HUES64 (cell line): ENCODE measurements at regions not wholly inside any gene's neighbourhood (a gene's known extent, or its start where the extent isn't known, plus 50 kb on each side); places are given as distances from the start of the nearest gene placed in this dataset.

Source experiments
- H3K27ac ChIP-seq: 2 replicates; pipeline ENCODE4 v1.7.0; 2013; ENCODE audit warnings: low read depth, low read length, inconsistent platforms
- H3K27me3 ChIP-seq: 2 replicates; pipeline ENCODE4 v1.6.1; 2013; ENCODE audit warnings: mild to moderate bottlenecking, low read length; ENCODE audit not compliant: insufficient read depth
- H3K36me3 ChIP-seq: 2 replicates; pipeline ENCODE4 v1.6.1; 2013; ENCODE audit warnings: mild to moderate bottlenecking, low read length; ENCODE audit not compliant: insufficient read depth
- H3K4me1 ChIP-seq: 2 replicates; pipeline ENCODE4 v1.6.1; 2013; ENCODE audit warnings: mild to moderate bottlenecking, low read length, moderate library complexity; ENCODE audit not compliant: insufficient read depth
- H3K4me3 ChIP-seq: 2 replicates; pipeline ENCODE4 v1.5.1; 2013; ENCODE audit warnings: mild to moderate bottlenecking, low read length, moderate library complexity
- H3K9ac ChIP-seq: 2 replicates; pipeline ENCODE4 v1.6.1; 2013; ENCODE audit warnings: mild to moderate bottlenecking, low read depth, low read length
- H3K9me3 ChIP-seq: 2 replicates; pipeline ENCODE4 v1.6.1; 2013; ENCODE audit warnings: low read depth, low read length; ENCODE audit not compliant: insufficient read depth
- WGBS: fragments of 150-250, 120-280 bp; methylation state at CpG from one replicate; pipeline ENCODE4 v1.1.7; 2013; ENCODE audit warnings: missing lambda C conversion rate; 5-methylcytosine and 5-hydroxymethylcytosine counted together

DNA sequence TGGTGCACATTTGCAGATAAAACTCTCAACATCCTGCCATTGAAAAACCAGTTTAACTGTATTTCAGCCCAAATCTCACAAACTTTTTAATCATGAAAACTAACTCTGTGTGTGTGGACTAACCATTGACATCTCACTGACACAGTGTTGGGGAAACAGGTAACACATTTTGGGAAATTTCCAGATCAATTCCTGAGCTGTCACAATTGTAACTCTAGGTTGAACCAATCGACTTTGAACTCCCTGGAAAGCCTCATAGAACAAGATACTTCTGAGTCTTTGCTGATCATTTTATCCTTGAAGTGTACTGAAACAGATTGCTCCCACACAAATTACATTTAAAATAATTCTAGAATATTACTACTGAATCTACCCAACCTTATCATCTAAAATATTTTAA is 667.9 kb upstream of the NR2F2 start:
- 89% methylated on average over 1 of the region's 1 CpG for WGBS
- no peaks in the 10 kb centered on the region for H3K27me3 ChIP-seq
- H3K9me3 ChIP-seq, result no peaks in the 10 kb centered on the region
- no peak overlapping the region for H3K9ac ChIP-seq
- H3K36me3 ChIP-seq, result no peaks in the 10 kb centered on the region
- peaks cover 2% of the 10 kb centered on the region; the same call in 1 of the 2 replicates for H3K4me1 ChIP-seq
- no peak overlapping the region for H3K27ac ChIP-seq
- H3K4me3 ChIP-seq, result no peak overlapping the region

DNA sequence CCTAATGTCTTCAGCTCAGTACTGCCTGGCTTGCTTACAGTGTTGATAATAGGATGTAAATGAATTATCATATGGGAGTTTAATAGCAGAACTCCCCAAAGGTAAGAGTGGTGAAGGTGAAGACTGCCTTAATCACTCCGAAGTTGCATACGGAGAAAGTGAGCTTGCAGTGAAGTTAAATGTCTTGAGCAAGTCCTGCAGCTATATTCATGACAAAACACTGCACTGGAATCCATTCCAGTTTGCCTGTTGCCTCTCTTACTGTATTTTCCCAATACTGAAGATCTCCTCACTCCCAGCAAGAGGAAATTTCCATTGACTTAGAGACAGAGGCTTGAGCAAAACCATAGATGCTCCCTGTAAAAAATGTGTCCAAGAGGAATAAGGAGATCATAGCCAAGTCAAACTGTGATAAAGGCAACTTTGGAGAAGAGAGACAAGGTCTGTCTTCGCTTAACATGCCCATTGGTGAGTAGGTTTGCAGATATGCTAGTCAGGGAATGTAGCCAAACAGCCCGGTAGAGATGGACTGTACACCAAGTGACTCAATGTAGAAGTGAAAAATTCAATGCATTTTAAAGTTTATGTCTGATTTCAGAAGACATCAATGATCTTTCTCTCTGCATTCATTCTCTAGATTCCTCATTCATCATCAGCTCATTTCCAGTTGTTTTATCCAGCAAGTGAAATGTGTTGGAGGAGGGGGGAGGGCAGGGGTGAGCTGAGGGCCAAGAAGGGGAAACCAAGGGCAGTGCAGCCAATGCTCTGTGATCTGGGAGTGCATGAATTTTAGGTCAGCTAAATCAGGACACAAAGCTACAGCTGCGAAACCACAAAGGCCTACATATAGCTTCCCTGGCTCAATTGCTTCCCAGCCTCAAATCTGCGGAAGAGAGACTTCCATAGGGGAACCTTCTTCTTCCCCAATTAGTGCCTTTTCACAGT is 667.1 kb upstream of the NR2F2 start:
- 94% methylated on average over 6 of the region's 6 CpGs for WGBS
- Histone ChIP-seq H3K9ac (no peak overlapping the region), H3K9me3 (no peaks in the 10 kb centered on the region), H3K4me3 (no peak overlapping the region), H3K36me3 (no peaks in the 10 kb centered on the region), H3K27me3 (no peaks in the 10 kb centered on the region), H3K4me1 (peaks cover 2% of the 10 kb centered on the region; the same call in 1 of the 2 replicates), H3K27ac (no peak overlapping the region)

DNA sequence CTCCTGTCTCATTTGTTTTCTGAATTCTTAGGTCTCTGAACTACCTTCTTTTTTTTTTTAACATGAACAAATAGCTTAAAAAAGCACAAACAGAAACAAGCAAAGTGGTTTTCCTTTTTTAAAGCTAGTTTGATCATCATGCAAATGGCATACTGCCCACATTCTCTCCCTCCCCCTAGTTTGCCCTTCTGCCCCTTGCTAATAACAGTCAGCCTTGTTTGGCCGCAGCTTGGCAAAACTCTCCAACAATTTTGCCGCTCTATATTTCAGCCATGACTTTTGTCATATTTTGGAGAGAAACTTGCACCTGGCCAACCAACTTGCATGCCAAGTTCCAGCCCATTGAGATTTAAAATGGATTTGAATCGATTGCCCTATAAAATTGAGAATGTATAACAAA is 666.0 kb upstream of the NR2F2 start:
- WGBS, result 96% methylated on average over 3 of the region's 3 CpGs
- no peak overlapping the region for H3K4me3 ChIP-seq
- peaks cover 2% of the 10 kb centered on the region; the same call in 1 of the 2 replicates for H3K4me1 ChIP-seq
- H3K27ac ChIP-seq, result no peak overlapping the region
- H3K27me3 ChIP-seq, result no peaks in the 10 kb centered on the region
- no peaks in the 10 kb centered on the region for H3K9me3 ChIP-seq
- H3K36me3 ChIP-seq, result no peaks in the 10 kb centered on the region
- H3K9ac ChIP-seq, result no peak overlapping the region

DNA sequence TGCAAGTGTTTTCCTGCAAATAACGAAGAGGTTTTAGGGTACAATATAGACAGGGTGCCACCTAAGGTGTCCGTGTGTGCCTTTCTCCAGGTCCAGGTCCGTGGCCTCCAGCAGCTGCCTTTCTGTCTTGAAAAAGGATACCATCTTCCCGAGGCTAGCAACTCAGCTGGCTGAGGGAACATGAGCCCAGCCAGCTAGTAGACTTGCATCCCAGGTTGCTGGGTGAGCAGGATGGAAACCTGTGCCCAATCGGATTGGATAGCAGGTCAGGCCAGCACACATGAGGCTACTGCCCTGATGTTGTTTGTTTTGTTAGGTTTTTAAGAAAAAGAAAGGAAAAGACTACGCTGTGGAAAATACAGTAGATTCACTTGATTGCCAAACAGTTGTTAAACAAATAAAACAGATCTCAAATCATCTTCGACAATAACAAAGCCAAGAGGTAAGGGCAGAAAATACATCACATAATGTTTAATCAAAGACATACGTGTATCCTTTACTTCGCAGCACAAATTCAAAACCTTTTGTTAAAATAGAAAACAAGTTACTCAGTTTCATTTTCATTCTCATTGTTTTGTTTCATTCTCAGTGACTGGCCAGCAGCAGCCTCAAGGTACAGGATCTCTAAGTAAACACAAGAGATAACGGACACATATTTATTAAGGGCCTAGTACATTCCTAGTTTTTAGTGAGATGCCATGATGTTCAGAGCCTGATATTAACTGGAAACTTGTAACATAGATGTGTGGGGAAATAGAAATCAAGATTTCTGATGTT is 661.2 kb upstream of the NR2F2 start:
- H3K9me3 ChIP-seq, result no peaks in the 10 kb centered on the region
- 94% methylated on average over 10 of the region's 10 CpGs for WGBS
- H3K27ac ChIP-seq, result no peak overlapping the region
- no peak overlapping the region for H3K9ac ChIP-seq
- H3K36me3 ChIP-seq, result no peaks in the 10 kb centered on the region
- no peak overlapping the region for H3K4me3 ChIP-seq
- no peaks in the 10 kb centered on the region for H3K27me3 ChIP-seq
- H3K4me1 ChIP-seq, result peaks cover 2% of the 10 kb centered on the region; the same call in 1 of the 2 replicates

DNA sequence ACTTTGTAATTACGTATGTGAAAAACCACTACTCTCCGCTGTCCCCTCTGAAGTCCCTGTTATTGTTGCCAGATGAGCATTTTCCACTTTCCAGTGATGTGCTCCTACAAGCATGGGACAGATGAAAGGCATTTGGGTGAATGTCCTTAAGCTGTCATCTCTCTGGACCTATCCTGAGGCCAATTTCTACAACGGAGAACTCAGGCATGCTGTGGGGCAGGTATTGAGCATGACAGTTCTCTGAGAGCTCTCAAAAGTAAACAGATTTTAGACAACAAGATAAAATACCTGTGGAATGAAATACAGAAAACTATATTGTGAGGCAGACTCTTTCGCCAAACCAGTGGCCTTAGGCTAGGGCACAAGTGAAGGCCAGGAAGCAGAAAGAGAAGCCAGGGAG is 656.5 kb upstream of the NR2F2 start:
- WGBS, result 96% methylated on average over 4 of the region's 4 CpGs

DNA sequence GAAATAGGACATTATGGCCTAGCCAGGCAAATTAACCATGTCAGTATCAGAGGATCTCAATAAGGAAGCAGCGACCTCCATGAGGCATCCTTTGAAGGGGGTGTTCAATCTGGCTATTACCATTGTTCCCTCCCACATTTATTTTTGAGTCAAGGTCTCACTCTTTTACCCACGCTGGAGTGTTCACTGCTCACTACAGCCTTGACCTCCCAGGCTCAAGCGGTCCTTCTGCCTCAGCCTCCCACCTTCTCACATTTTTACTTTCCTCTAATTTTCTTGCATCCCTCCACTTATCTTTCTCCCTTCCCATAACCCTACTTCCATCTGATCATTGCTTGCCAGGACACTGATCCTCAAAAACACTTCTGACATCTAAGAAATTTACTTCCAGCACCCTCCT is 654.0 kb upstream of the NR2F2 start:
- Histone ChIP-seq H3K36me3 (no peaks in the 10 kb centered on the region), H3K27me3 (no peaks in the 10 kb centered on the region), H3K4me1 (no peaks in the 10 kb centered on the region), H3K27ac (no peak overlapping the region), H3K4me3 (no peak overlapping the region), H3K9ac (no peak overlapping the region), H3K9me3 (no peaks in the 10 kb centered on the region)
- 94% methylated on average over 3 of the region's 3 CpGs for whole genome bisulfite sequencing

More for the DNA sequence above, 656.5 kb upstream of the NR2F2 start:
- Histone ChIP-seq H3K27me3 (no peaks in the 10 kb centered on the region), H3K9me3 (no peaks in the 10 kb centered on the region), H3K27ac (no peak overlapping the region), H3K4me3 (no peak overlapping the region), H3K4me1 (no peaks in the 10 kb centered on the region), H3K36me3 (no peaks in the 10 kb centered on the region), H3K9ac (no peak overlapping the region)

DNA sequence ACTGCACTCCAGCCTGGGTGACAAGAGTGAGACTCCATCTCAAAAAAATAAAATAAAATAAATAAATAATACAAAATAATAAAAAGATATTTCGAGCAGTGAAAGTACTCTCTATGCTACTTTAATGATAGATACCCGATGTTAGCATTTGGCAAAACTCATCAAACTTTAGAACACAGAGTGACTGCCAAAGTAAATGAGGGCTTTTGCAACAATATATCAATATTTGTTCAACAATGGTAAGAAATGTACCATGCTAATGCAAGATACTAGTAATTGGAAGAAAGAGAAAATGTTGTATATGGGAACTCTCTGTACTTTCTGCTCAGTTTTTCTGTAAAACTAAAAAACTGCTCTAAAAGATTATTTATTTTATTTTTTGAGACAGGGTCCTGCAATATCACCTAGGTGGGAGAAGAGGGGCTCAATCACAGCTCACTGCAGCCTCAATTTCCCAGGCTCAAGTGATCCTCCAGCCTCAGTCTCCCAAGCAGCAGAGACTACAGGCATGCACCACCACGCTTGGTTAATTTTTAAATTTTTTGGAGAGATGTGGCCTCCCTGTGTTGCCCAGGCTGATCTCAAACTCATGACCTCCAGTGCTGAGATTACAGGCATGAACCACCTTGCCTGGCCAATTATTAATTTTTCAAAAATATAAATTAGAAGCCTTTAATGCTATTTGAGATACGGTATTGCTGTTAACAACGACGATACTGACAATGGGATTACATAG is 650.5 kb upstream of the NR2F2 start:
- no peaks in the 10 kb centered on the region for H3K27me3 ChIP-seq
- no peaks in the 10 kb centered on the region for H3K4me1 ChIP-seq
- H3K9me3 ChIP-seq, result no peaks in the 10 kb centered on the region
- 94% methylated on average over 4 of the region's 6 CpGs for WGBS
- H3K9ac ChIP-seq, result no peak overlapping the region
- no peak overlapping the region for H3K27ac ChIP-seq
- H3K36me3 ChIP-seq, result no peaks in the 10 kb centered on the region
- no peak overlapping the region for H3K4me3 ChIP-seq

DNA sequence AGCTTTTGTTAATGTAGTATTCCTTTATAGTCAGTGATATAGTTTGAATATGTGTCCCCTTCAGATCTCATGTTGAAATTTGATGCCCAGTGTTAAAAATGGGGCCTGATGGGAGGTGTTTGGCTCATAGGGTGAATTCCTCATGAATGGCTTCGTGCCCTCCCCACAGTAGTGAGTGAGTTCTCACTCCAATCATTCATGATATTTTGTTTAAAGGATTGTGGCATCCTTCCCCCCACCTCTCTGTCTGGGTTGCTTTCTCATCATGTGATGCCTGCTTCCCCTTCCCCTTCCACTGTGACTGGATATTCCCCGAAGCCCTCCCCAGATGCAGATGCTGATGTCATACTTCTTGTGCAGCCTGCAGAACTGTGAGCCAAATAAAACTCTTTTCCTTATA is 649.8 kb upstream of the NR2F2 start:
- 42% methylated on average over 1 of the region's 2 CpGs for WGBS
- H3K9ac ChIP-seq, result no peak overlapping the region
- no peak overlapping the region for H3K4me3 ChIP-seq
- no peaks in the 10 kb centered on the region for H3K4me1 ChIP-seq
- H3K27ac ChIP-seq, result no peak overlapping the region
- no peaks in the 10 kb centered on the region for H3K9me3 ChIP-seq
- H3K27me3 ChIP-seq, result no peaks in the 10 kb centered on the region
- no peaks in the 10 kb centered on the region for H3K36me3 ChIP-seq

DNA sequence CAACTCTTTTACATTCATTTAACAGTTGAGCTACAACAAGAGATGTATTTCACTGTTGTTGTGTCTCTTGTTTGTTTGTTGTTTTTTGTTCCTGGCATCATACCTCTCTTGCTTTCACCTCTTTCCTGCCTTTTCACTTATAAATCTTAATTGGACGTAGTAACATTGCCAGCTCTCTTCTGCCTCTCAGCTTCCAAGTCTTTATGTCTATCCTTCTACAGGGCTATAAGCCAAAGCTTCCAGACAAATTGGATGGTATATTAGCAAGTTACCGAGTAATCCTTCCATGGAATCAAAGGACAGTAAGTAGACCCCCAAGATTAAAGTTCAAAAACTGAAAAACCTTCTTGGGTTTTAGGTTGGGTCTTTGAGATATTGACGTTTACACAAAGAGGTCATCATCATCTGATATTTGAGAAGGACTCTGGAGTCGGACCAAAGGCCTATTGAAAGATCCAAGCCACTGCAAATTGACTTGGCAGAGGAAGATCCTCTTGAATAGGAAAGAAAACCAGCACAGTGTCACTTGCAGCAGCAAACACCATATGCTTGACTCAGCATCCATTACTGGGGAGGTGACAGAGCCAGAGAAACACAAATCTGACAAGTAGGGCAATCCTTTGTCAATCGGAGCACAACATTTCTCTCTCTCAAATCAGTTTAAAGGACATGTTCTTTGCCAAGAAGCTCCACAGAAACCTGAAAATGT is 648.5 kb upstream of the NR2F2 start:
- Histone ChIP-seq H3K27me3 (no peaks in the 10 kb centered on the region), H3K27ac (no peak overlapping the region), H3K4me3 (no peak overlapping the region), H3K4me1 (no peaks in the 10 kb centered on the region), H3K9me3 (no peaks in the 10 kb centered on the region), H3K36me3 (no peaks in the 10 kb centered on the region), H3K9ac (no peak overlapping the region)
- 97% methylated on average over 5 of the region's 5 CpGs for WGBS

DNA sequence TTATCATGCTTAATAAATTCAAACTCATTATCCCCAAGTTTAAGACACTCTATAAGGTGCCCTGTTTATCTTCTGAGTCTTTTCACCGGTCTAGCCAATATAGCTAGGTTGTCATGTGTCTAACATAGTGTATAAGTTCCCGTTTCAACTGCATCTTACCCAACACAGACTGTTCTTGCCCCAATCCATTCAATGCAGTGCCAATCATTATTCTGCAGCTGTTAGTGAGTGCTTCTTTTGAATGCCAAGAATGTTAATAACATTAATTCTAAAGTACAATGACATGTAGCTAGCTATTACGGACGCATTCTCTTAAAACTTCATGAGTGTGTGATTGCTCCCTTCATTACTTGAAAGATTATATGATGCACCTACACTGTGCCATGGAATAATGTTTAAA is 646.4 kb upstream of the NR2F2 start:
- H3K36me3 ChIP-seq, result no peaks in the 10 kb centered on the region
- H3K9me3 ChIP-seq, result no peaks in the 10 kb centered on the region
- 100% methylated on average over 2 of the region's 4 CpGs for WGBS
- no peak overlapping the region for H3K27ac ChIP-seq
- H3K9ac ChIP-seq, result no peak overlapping the region
- no peak overlapping the region for H3K4me3 ChIP-seq
- no peaks in the 10 kb centered on the region for H3K4me1 ChIP-seq
- H3K27me3 ChIP-seq, result no peaks in the 10 kb centered on the region
